ENCODE measurements at regions not wholly inside any gene's neighbourhood (a gene's known extent, or its start where the extent isn't known, plus 50 kb on each side); places are given as distances from the start of the nearest gene placed in this dataset.
"Not testable (repeated sequence)": the region's sequence is repeated elsewhere in the genome, so short reads cannot be mapped to it uniquely, and the experiment has no call there.

DNA sequence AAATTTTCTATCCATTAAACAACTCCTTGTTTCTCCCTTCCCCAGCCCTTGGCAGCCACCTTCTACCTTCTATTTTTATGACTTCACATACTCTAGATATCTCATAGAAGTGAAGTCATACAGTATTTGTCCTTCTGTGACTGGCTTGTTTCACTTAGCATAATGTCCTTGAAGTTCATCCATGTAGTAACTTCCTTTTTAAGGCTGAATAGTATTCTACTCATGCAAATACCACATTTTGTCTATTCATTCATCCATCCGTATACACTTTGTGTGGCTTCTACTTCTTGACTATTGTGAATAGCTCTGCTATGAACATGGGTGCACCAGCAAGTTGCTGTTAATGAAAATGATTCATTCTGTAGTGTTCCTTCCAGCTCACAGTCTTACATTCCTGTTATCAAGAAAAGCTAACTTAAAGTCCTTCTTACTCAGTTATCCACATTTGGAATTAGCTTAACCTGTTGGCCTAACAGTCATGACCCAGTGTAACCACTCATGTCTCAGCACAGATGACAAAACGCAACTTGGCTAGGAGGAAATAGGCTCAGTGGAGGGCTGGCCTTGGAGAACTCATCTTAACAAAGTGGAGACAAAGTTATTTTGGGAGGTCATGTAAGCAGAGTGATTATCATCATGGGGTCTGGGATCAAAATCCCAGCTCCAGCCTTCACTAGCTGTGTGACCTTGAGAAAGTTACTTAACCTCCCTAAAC is 129.7 kb upstream of the MAP3K1 start:
- DNase-seq, result peak; percentile 40

- DNase-seq, result no peak
Observed at GRCh38 chr5:56684159-56684558, 131.2 kb upstream of the MAP3K1 start.

GRCh38 chr5:56683733-56684132 is 131.6 kb upstream of the MAP3K1 start:
- peak; percentile 21 for DNase-seq

- DNase-seq, result peak; percentile 89
Observed at GRCh38 chr5:56683281-56683680, 132.1 kb upstream of the MAP3K1 start.

GRCh38 chr5:56681346-56681745 is 134.0 kb upstream of the MAP3K1 start:
- DNase-seq, result peak; percentile 76

DNA sequence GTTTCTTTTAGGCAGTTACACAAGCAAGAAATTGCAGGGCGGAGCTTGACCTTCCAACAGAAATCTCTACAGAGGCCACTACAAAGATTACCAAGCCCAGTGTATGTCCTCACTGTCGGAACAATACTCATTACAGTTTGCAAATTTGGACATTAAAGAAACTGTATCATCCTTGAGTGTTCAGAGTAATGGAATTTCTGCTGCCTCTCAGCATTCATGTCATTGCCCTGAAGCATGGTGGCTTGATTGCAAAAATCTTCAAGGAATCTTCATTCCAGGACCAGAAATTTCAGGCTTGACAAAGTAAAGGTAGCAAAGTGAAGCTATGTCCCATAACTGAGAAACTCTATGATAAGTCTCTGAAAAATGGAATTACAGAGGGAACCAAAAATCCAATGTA is 134.6 kb upstream of the MAP3K1 start:
- DNase-seq, result no peak

- no peak for DNase-seq
Observed at GRCh38 chr5:56677690-56678305, 137.6 kb upstream of the MAP3K1 start.

GRCh38 chr5:56676091-56676768 is 139.1 kb upstream of the MAP3K1 start:
- no peak for DNase-seq

- no peak for DNase-seq
Observed at GRCh38 chr5:56674441-56674840, 140.9 kb upstream of the MAP3K1 start.

- peak; percentile 36 for DNase-seq
Observed at GRCh38 chr5:56673171-56673570, 142.2 kb upstream of the MAP3K1 start.

DNA sequence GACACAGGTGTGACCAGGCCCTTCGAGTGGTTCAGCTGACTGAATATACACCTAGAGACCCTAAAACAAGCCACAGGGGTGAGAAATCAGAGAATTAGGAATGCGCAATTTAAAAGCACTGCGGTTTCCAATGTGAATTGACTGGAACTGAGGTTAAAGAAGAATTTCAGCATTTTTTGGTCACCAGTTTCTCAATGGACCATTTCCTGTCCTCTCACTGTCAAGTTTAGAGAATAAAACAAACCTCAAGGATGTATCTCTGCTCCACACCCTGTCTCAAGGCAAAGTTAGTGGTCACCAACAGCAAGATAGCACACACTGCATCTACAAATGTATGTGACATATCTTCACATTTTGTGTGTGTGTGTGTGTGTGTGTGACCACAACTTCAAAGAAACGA is 143.8 kb upstream of the MAP3K1 start:
- DNase-seq, result no peak

DNA sequence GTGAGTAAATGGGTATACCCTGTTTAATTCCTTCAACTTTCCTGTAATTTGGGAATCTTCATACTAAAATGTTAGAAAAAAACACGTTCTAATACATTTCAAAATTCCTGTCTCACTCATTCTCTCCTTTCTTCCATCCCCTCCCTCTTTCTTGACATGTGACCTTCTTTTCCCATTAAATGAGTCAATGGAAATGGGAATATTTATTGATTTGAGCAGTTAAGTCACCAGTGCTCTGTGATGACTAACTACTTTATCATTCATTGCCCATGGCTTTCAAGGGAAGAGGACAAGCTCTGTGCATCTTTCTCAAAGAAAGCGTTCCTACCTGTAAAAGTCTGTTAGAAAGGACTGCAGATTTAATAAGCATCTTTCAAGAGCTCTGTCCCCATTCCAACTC is 144.4 kb upstream of the MAP3K1 start:
- DNase-seq, result no peak

DNA sequence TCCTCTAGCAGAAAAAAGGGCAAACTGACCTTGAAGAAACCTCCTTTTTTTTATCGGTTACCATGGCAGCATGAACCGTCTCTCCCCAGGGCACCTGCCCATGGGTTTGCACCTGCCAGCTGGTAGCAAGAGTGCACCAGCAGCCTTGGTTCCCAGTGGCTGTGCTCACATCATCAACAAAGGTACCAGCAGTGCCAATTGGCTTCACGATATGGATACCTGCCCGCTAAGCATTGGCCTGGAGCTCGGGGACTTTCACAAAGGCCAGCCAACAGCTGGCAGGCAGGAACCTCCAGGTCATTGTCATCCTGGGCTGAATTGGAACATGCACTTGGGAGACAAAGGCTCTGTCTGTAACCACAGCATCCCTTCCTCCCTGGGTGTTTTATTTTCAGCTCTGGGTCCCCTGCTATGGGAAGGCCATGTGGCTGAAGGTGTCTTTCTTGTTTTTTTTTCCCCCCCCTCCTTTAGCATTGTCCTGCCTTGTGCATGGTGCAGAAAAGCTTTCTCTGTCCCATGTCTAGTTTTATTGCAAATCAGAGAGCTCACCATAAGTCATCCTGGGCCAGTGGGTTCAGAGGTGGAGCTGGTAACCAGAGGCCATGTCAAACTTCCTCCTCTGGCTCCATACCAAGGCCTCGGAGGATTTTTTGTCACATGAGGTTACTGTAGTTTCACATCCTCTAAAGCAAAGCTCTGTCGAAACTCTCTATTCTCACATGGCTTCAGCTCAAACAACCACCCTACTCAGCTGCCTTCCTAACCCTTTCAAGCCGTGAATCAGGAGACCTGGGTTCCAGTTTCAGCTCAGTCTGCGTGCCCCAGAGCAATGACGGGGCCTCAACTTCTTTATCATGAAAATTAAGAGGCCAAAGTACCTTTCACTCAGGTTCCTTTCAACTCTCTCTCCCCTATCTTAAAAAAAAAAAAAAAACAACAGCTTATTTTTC is 145.5 kb upstream of the MAP3K1 start:
- DNase-seq, result peak; percentile 100

GRCh38 chr5:56668996-56669395 is 146.4 kb upstream of the MAP3K1 start:
- peak; percentile 26 for DNase-seq

- DNase-seq, result no peak
Observed at GRCh38 chr5:56667692-56668091, 147.7 kb upstream of the MAP3K1 start.

- DNase-seq, result no peak
Observed at GRCh38 chr5:56666901-56667300, 148.4 kb upstream of the MAP3K1 start.

- not testable (repeated sequence) for DNase-seq
Observed at GRCh38 chr5:56665117-56665516, 150.2 kb upstream of the MAP3K1 start.

DNA sequence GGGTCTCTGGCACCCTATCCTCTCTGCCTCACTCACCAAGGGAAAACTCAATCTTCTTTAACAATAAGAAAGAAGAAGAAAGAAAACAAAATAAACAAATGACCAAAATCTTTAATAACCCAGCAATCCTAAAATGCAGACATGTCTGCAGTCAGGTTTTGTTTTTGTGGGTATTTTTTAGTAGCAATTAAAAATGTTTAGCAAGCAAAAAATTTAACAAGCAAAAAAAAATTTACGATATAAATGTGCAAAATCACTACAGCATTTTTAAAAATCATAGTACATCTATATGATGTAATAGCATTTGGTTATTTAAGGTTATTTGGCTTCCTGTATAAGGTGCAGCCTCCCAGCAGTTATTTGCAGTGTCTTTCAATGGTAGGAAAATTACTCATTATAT is 151.3 kb upstream of the MAP3K1 start:
- DNase-seq, result no peak

GRCh38 chr5:56663523-56663922 is 151.8 kb upstream of the MAP3K1 start:
- no peak for DNase-seq

- no peak for DNase-seq
Observed at GRCh38 chr5:56662893-56663292, 152.5 kb upstream of the MAP3K1 start.

- no peak for DNase-seq
Observed at GRCh38 chr5:56659971-56660370, 155.4 kb upstream of the MAP3K1 start.

- peak; percentile 37 for DNase-seq
Observed at GRCh38 chr5:56658972-56659371, 156.4 kb upstream of the MAP3K1 start.

Data from RPMI8226 (cell line).